A673 (cell line): ENCODE measurements at regions not wholly inside any gene's neighbourhood (a gene's known extent, or its start where the extent isn't known, plus 50 kb on each side); places are given as distances from the start of the nearest gene placed in this dataset.

Experiments
- BruUV-seq: library from RNA; stranded (reverse); fragments of 400-500 nt; replicated peaks from 2 replicates; lab custom pipeline; 2021; lab: Mats Ljungman, UMichigan
- CTCF ChIA-PET: fragments of 300-600 bp; sonication (Branson Sonifier 250); formaldehyde crosslinking; loops from one replicate; lab custom pipeline; 2022; ENCODE audit warnings: antibody characterized with exemption; lab: Charles Lee
- POLR2A ChIA-PET: fragments of 300-600 bp; sonication (Branson Sonifier 250); formaldehyde crosslinking; loops from one replicate; lab custom pipeline; 2022; ENCODE audit warnings: antibody characterized with exemption; ENCODE audit not compliant: low non-redundant PET; lab: Charles Lee
- DNase-seq: peaks from one replicate; pipeline ENCODE4 v3.0.0-alpha.2; 2015; ENCODE audit warnings: low spot score
- H3K27ac ChIP-seq: fragments of 200-600 bp; sonication (generic); 2 replicates; pipeline ENCODE4 v1.5.1; 2016; ENCODE audit warnings: mixed run types, low read depth, mild to moderate bottlenecking, mixed read lengths, antibody characterized with exemption, low read length; ENCODE audit not compliant: poor library complexity, severe bottlenecking
- H3K27me3 ChIP-seq: fragments of 200-600 bp; sonication (generic); replicated peaks from 2 replicates; pipeline ENCODE4 v1.6.1; 2017; ENCODE audit warnings: mixed run types, low read depth, mild to moderate bottlenecking, mixed read lengths, antibody characterized with exemption, low read length; ENCODE audit not compliant: insufficient read depth, poor library complexity
- H3K36me3 ChIP-seq: fragments of 200-600 bp; sonication (generic); 2 replicates; pipeline ENCODE4 v1.6.1; 2016; ENCODE audit warnings: mixed run types, mild to moderate bottlenecking, mixed read lengths, antibody characterized with exemption, low read length; ENCODE audit not compliant: insufficient read depth, poor library complexity, severe bottlenecking
- H3K4me1 ChIP-seq: fragments of 200-600 bp; sonication (generic); 2 replicates; pipeline ENCODE4 v1.6.1; 2017; ENCODE audit warnings: mixed run types, mild to moderate bottlenecking, mixed read lengths, antibody characterized with exemption, low read length; ENCODE audit not compliant: insufficient read depth, poor library complexity, severe bottlenecking
- H3K4me3 ChIP-seq: fragments of 200-600 bp; sonication (generic); 2 replicates; pipeline ENCODE4 v1.5.1; 2016; ENCODE audit warnings: low read depth, mixed run types, mild to moderate bottlenecking, mixed read lengths, low read length; ENCODE audit not compliant: poor library complexity, severe bottlenecking
- H3K9me3 ChIP-seq: fragments of 200-600 bp; sonication (generic); 2 replicates; pipeline ENCODE4 v1.6.1; 2016; ENCODE audit warnings: mixed run types, low read depth, mild to moderate bottlenecking, mixed read lengths, antibody characterized with exemption, low read length; ENCODE audit not compliant: poor library complexity, severe bottlenecking
- EZH2 ChIP-seq: fragments of 200-600 bp; sonication (generic); IDR thresholded peaks from 2 replicates; pipeline ENCODE4 v1.6.1; 2017; ENCODE audit warnings: borderline replicate concordance, low read depth, mild to moderate bottlenecking, mixed read lengths, antibody characterized with exemption, low read length; ENCODE audit not compliant: poor library complexity, severe bottlenecking
- intact Hi-C: fragments of 100-400 bp; cut with micrococcal nuclease; formaldehyde crosslinking; loops from one replicate; pipeline ENCODE4 v1.10.0; 2022; ENCODE audit not compliant: unreplicated experiment
- TF ChIP-seq, protein P1 (sequence below): fragments of 300-800, 200-600 bp; sonication (generic); conservative IDR thresholded peaks from 2 replicates; pipeline ENCODE4 v1.5.1; 2017; ENCODE audit warnings: low read depth, mild to moderate bottlenecking, antibody characterized with exemption, low read length, moderate library complexity, mixed read lengths

DNA sequence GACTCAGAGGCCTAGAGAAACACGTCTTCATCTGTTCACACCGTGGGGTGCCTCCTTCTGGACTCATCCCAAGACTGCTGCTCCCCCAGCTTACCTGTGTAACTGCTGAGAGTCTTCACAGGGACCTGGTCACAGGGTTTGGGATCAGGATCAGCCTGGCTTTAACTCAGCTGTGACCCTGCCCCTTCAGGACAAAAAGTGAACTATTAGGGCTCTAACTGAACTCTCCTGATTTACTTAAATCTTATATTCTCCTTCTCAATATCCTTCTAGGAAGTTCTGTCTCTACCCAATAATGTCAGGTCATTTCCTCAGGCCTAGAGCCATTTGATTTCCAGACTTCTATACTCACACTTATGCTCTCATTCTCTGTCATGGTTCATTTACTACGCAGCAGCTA, 108.4 kb downstream of the ZNF280B start:
- H3K27ac ChIP-seq, result no peak overlapping the region
- no peaks in the 10 kb centered on the region for H3K36me3 ChIP-seq
- H3K27me3 ChIP-seq, result peaks cover 25% of the 10 kb centered on the region
- H3K4me3 ChIP-seq, result no peak overlapping the region
- TF ChIP-seq, protein P1, sequence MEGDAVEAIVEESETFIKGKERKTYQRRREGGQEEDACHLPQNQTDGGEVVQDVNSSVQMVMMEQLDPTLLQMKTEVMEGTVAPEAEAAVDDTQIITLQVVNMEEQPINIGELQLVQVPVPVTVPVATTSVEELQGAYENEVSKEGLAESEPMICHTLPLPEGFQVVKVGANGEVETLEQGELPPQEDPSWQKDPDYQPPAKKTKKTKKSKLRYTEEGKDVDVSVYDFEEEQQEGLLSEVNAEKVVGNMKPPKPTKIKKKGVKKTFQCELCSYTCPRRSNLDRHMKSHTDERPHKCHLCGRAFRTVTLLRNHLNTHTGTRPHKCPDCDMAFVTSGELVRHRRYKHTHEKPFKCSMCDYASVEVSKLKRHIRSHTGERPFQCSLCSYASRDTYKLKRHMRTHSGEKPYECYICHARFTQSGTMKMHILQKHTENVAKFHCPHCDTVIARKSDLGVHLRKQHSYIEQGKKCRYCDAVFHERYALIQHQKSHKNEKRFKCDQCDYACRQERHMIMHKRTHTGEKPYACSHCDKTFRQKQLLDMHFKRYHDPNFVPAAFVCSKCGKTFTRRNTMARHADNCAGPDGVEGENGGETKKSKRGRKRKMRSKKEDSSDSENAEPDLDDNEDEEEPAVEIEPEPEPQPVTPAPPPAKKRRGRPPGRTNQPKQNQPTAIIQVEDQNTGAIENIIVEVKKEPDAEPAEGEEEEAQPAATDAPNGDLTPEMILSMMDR, result no peak
- TF ChIP-seq EZH2, result no peak
- BruUV-seq, result no TSS peak
- DNase-seq, result no peak
- H3K9me3 ChIP-seq, result no peaks in the 10 kb centered on the region
- intact Hi-C loops, result no loop called here
- POLR2A ChIA-PET, result no interaction called here
- CTCF ChIA-PET, result no interaction called here
- no peaks in the 10 kb centered on the region for H3K4me1 ChIP-seq

DNA sequence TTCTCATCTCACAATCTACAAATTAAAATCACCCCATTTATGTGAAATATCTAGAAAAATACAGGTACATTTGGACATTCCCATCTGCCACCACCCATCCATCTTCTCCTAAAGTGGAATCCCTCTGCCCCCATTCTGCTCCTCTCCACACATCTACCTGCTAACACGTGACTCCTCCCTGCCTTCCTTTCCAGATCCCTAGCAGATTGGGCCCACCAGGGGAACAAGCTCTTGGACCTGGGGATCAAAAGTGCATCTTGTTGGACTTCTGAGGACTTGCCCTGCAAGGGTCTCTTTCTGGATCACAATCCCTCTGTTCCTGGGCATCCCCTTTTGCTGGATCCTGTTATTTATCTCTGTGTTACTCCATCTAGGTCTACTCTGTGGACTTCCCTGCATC, 107.6 kb downstream of the ZNF280B start:
- CTCF ChIA-PET, result no interaction called here

DNA sequence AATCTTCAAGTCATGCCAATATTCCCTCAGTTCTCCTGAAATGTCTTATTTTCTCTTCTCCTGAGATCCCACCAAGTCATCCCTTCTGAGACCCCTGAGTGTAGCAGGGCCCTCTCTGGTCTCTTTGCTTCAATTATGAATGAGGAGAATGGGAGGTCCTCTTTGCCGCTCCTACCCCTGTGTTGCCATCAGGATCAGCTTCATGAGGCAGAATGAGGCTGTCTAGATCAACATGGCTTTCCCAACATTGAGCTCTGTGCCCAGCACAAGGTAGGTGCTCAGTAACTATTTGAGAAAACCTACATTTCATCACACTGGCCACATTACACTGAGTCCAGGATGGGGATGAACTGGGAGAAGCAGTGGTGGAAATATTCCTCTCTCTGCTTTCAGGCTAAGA, 107.2 kb downstream of the ZNF280B start:
- TF ChIP-seq, protein P1, result no peak
- TF ChIP-seq EZH2, result no peak
- H3K4me3 ChIP-seq, result no peak overlapping the region
- ChIA-PET CTCF (no interaction called here), POLR2A (no interaction called here)
- no peaks in the 10 kb centered on the region for H3K36me3 ChIP-seq
- no peaks in the 10 kb centered on the region for H3K9me3 ChIP-seq
- no peaks in the 10 kb centered on the region for H3K4me1 ChIP-seq
- no peak overlapping the region for H3K27ac ChIP-seq
- no TSS peak for BruUV-seq
- DNase-seq, result no peak
- H3K27me3 ChIP-seq, result peaks cover 22% of the 10 kb centered on the region
- intact Hi-C loops, result no loop called here

More for the DNA sequence above, 107.6 kb downstream of the ZNF280B start:
- no peak for DNase-seq
- no peaks in the 10 kb centered on the region for H3K9me3 ChIP-seq
- no peak overlapping the region for H3K4me3 ChIP-seq
- H3K4me1 ChIP-seq, result no peaks in the 10 kb centered on the region
- no peaks in the 10 kb centered on the region for H3K36me3 ChIP-seq
- H3K27ac ChIP-seq, result no peak overlapping the region
- TF ChIP-seq, protein P1, result no peak
- no peak for TF ChIP-seq EZH2
- POLR2A ChIA-PET, result no interaction called here
- no TSS peak for BruUV-seq
- intact Hi-C loops, result no loop called here
- peaks cover 23% of the 10 kb centered on the region for H3K27me3 ChIP-seq
